Heart right ventricle (tissue), 16 donors: ENCODE measurements at regions not wholly inside any gene's neighbourhood (a gene's known extent, or its start where the extent isn't known, plus 50 kb on each side); places are given as distances from the start of the nearest gene placed in this dataset.

Experiments used
- ATAC-seq, 8 donors: fragments of 200-7000 bp; cut with Tn5 transposase; one replicate each; pipeline ENCODE4 v1.9.1; 2020; ENCODE audit warnings: mild to moderate bottlenecking in 8 of 8, moderate library complexity in 8 of 8, moderate number of reproducible peaks in 1 of 8
- DNase-seq, 2 donors: peaks; one replicate each; pipeline ENCODE4 v3.0.0-alpha.2; 2020
- H3K27ac ChIP-seq, 10 donors: fragments of 200-600 bp; sonication (generic) in 2 of 10; one replicate each; pipeline versions ENCODE4 v1.5.0 to v1.8.0; 2020 to 2022; ENCODE audit warnings: mild to moderate bottlenecking in 3 of 10
- H3K27me3 ChIP-seq, 7 donors: fragments of 200-600 bp; one replicate each; pipeline ENCODE4 v1.8.0; 2021 to 2022; ENCODE audit warnings: mild to moderate bottlenecking in 2 of 7
- H3K36me3 ChIP-seq, 9 donors: fragments of 200-600 bp; sonication (generic) in 1 of 9; one replicate each; pipeline versions ENCODE4 v1.5.0 to v1.8.0; 2020 to 2022; ENCODE audit warnings: mild to moderate bottlenecking in 2 of 9
- H3K4me1 ChIP-seq, 9 donors: fragments of 200-600 bp; sonication (generic) in 1 of 9; one replicate each; pipeline versions ENCODE4 v1.5.0 to v1.8.0; 2020 to 2022; ENCODE audit warnings: mild to moderate bottlenecking in 4 of 9
- H3K4me3 ChIP-seq, 10 donors: fragments of 200-600 bp; sonication (generic) in 2 of 10; one replicate each; pipeline versions ENCODE4 v1.5.0 to v1.8.0; 2020 to 2022; ENCODE audit warnings: mild to moderate bottlenecking in 7 of 10, moderate library complexity in 2 of 10
- H3K9me3 ChIP-seq, 11 donors: fragments of 200-600 bp in 10 of 11; sonication (generic) in 2 of 11; one replicate each; pipeline versions ENCODE4 v1.5.0 to v1.8.0; 2013 to 2022; ENCODE audit warnings: mild to moderate bottlenecking in 2 of 11, control low read depth in 1 of 11, moderate library complexity in 1 of 11
- CTCF ChIP-seq, 9 donors: fragments of 200-600 bp; sonication (generic) in 2 of 9; IDR thresholded peaks; one replicate each; pipeline versions ENCODE4 v1.5.0 to v1.8.0; 2021 to 2022; ENCODE audit warnings: antibody characterized with exemption in 9 of 9, mild to moderate bottlenecking in 5 of 9, moderate library complexity in 1 of 9
- WGBS, 2 donors: extraction: QIAGEN DNeasy Blood & Tissue Kit; methylation state at CpG; one replicate each; pipeline ENCODE4 v1.1.7; 2013; ENCODE audit warnings: inconsistent platforms in 1 of 2; 5-methylcytosine and 5-hydroxymethylcytosine counted together
- intact Hi-C, 10 donors: fragments of 100-400 bp; cut with DNase I; formaldehyde crosslinking; loops; one replicate each; pipeline versions ENCODE4 v1.11.1 to v1.14.2; 2022
- donor health status: Arrhythmogenic right ventricular cardiomyopathy.
- donor health status: ischemic (EF 13 %, LVEDD 7.1; RV severe dilation, severe dysfunction).
- donor health status: healthy with polysubstance abuse.
- donor health status: DM: no; HTN: yes; CAD: no.
- donor health status: DM: no; HTN: no; CAD: no.
- donor health status: ischemic (EF 25% LVEDD 6.9; RV normal size, moderate dysfunction).
- donor health status: ischemic (EF 25% LVEDD 5.7; RV mildly dilated, moderate dysfunction).
- donor health status: healthy.
- donor health status: DM: yes; HTN: yes; CAD: no.
- donor health status: Ischemic cardiomyopathy.
- donor health status: ischemic (EF 35%, LVEDD 5.7; RV mildly dilated, moderate dysfunction).
- donor health status: nonischemic (EF 11% LVEDD 7.7; RV severe dilation, severe dysfunction).
- donor health status: DM: yes; HTN: yes; CAD: no.
- donor health status: PGD.
- donor health status: ischemic (EF 29% LVEDD 5.4; RV normal size, mild dysfunction).
- donor health status: nonischemic (EF 23%, LVEDD 6.1; RV moderate dilation, normal function).

GRCh38 chr14:45680531-45680930 lies 427.5 kb upstream of the MIS18BP1 start:
- no peak for ATAC-seq

DNA sequence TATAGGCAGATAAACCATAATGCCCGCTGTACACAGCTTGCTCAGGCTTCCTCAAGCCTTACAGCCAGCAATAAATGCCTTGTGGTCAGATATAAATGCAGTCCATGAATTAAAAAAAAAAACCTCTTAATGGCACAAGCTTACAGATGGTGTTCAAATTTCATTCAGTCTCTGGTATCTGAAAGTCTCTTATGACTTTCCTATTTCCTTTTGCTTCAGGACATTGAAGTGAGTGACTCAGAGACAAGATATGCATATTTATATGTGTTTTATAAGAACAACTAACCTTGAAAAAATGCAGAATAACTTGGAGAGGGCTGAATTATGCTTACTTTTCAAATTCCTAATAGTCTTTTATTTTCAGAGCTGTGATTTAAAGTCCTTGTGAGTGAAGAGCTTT lies 426.9 kb upstream of the MIS18BP1 start:
- ATAC-seq (no peak), DNase-seq (no peak)
- H3K36me3 ChIP-seq, result no peaks in the 10 kb centered on the region
- no peak for TF ChIP-seq CTCF (IDR thresholded peaks at IDR 0.05)
- peaks cover 0 to 14% (median 3%) of the 10 kb centered on the region in 11 donors for H3K9me3 ChIP-seq
- H3K27ac ChIP-seq, result no peak overlapping the region
- H3K27me3 ChIP-seq, result no peaks in the 10 kb centered on the region
- intact Hi-C loops, result no loop called here
- no peak overlapping the region for H3K4me3 ChIP-seq
- 82 to 90% methylated on average over 1 of the region's 1 CpG for WGBS, 2 donors
- H3K4me1 ChIP-seq, result no peaks in the 10 kb centered on the region

More at GRCh38 chr14:45680531-45680930, 427.5 kb upstream of the MIS18BP1 start:
- Histone ChIP-seq H3K36me3 (no peaks in the 10 kb centered on the region), H3K27ac (no peak overlapping the region), H3K9me3 (peaks cover 0 to 19% (median 4%) of the 10 kb centered on the region in 11 donors), H3K27me3 (no peaks in the 10 kb centered on the region), H3K4me1 (no peaks in the 10 kb centered on the region), H3K4me3 (no peak overlapping the region)
- intact Hi-C loops, result no loop called here
- no peak for DNase-seq
- no peak for TF ChIP-seq CTCF (IDR thresholded peaks at IDR 0.05)

GRCh38 chr14:45678163-45678562 lies 425.2 kb upstream of the MIS18BP1 start:
- no peak for DNase-seq
- Histone ChIP-seq H3K36me3 (no peaks in the 10 kb centered on the region), H3K27ac (no peak overlapping the region), H3K27me3 (no peaks in the 10 kb centered on the region), H3K4me3 (no peak overlapping the region), H3K4me1 (no peaks in the 10 kb centered on the region), H3K9me3 (peaks cover 0 to 7% (median 0%) of the 10 kb centered on the region in 11 donors)
- TF ChIP-seq CTCF (IDR thresholded peaks at IDR 0.05), result no peak
- ATAC-seq, result no peak
- intact Hi-C loops, result no loop called here

- WGBS, 2 donors, result 91 to 99% methylated on average over 1 of the region's 1 CpG
- peaks cover 0 to 16% (median 0%) of the 10 kb centered on the region in 11 donors for H3K9me3 ChIP-seq
- no peak for TF ChIP-seq CTCF (IDR thresholded peaks at IDR 0.05)
- intact Hi-C loops, result no loop called here
- ATAC-seq (no peak), DNase-seq (no peak)
- no peaks in the 10 kb centered on the region for H3K36me3 ChIP-seq
- no peaks in the 10 kb centered on the region for H3K27me3 ChIP-seq
- no peak overlapping the region for H3K27ac ChIP-seq
- H3K4me3 ChIP-seq, result no peak overlapping the region
- H3K4me1 ChIP-seq, result no peaks in the 10 kb centered on the region
Measured at GRCh38 chr14:45673420-45673819, 420.4 kb upstream of the MIS18BP1 start.
